WTC11 (cell line): ENCODE measurements at regions not wholly inside any gene's neighbourhood (a gene's known extent, or its start where the extent isn't known, plus 50 kb on each side); places are given as distances from the start of the nearest gene placed in this dataset.

Source experiments
- ATAC-seq: fragments of 200-7000 bp; cut with Tn5 transposase; 2 replicates; pipeline ENCODE4 v1.10.0; 2021; ENCODE audit warnings: mild to moderate bottlenecking, moderate library complexity
- CTCF ChIA-PET: fragments of 300-600 bp; sonication (Branson Sonifier 250); formaldehyde crosslinking; loops from one replicate; lab custom pipeline; 2021; ENCODE audit warnings: antibody characterized with exemption; lab: Charles Lee
- POLR2A ChIA-PET: fragments of 350-600 bp; sonication (Branson Sonifier 250); formaldehyde crosslinking; loops from one replicate; lab custom pipeline; 2021; ENCODE audit warnings: antibody characterized with exemption; lab: Charles Lee
- DNase-seq: peaks from one replicate; pipeline ENCODE4 v3.0.0; 2021; ENCODE audit warnings: low spot score
- H3K27ac Mint-ChIP-seq: 2 replicates; pipeline ENCODE4 v1.8.0; 2021; ENCODE audit warnings: mixed read lengths
- H3K27me3 Mint-ChIP-seq: 2 replicates; pipeline ENCODE4 v1.8.0; 2021; ENCODE audit warnings: low read depth, mild to moderate bottlenecking, moderate library complexity, mixed read lengths
- H3K36me3 Mint-ChIP-seq: 2 replicates; pipeline ENCODE4 v1.8.0; 2021; ENCODE audit warnings: mixed read lengths
- H3K4me1 Mint-ChIP-seq: 2 replicates; pipeline ENCODE4 v1.8.0; 2022; ENCODE audit warnings: mixed read lengths
- H3K4me3 Mint-ChIP-seq: 2 replicates; pipeline ENCODE4 v1.8.0; 2021; ENCODE audit warnings: mild to moderate bottlenecking, moderate library complexity, mixed read lengths
- H3K9me3 Mint-ChIP-seq: 2 replicates; pipeline ENCODE4 v1.8.0; 2021; ENCODE audit warnings: mixed read lengths
- ATF1 ChIP-seq: sonication (generic); formaldehyde crosslinking; IDR thresholded peaks from 2 replicates; pipeline ENCODE4 v1.8.1; 2023; ENCODE audit warnings: mild to moderate bottlenecking, moderate library complexity, missing genetic modification reagents
- CBFB ChIP-seq: sonication (generic); formaldehyde crosslinking; IDR thresholded peaks from 2 replicates; pipeline ENCODE4 v1.8.1; 2022; ENCODE audit warnings: mild to moderate bottlenecking, low read depth, missing genetic modification reagents
- ELF4 ChIP-seq: sonication (generic); formaldehyde crosslinking; IDR thresholded peaks from 2 replicates; pipeline ENCODE4 v1.8.1; 2022; ENCODE audit warnings: low read depth, mild to moderate bottlenecking, moderate library complexity, missing genetic modification reagents
- ETV6 ChIP-seq: sonication (generic); formaldehyde crosslinking; IDR thresholded peaks from 2 replicates; pipeline ENCODE4 v1.8.1; 2022; ENCODE audit warnings: mild to moderate bottlenecking, missing genetic modification reagents
- FOXJ3 ChIP-seq: sonication (generic); formaldehyde crosslinking; IDR thresholded peaks from 2 replicates; pipeline ENCODE4 v1.9.0; 2021; ENCODE audit warnings: missing genetic modification reagents, mild to moderate bottlenecking, borderline replicate concordance
- FOXP1 ChIP-seq: sonication (generic); formaldehyde crosslinking; IDR thresholded peaks from 2 replicates; pipeline ENCODE4 v1.8.0; 2022; ENCODE audit warnings: missing genetic modification reagents, mild to moderate bottlenecking, moderate library complexity, borderline replicate concordance
- GABPB1 ChIP-seq: sonication (generic); formaldehyde crosslinking; IDR thresholded peaks from 2 replicates; pipeline ENCODE4 v1.8.1; 2023; ENCODE audit warnings: mild to moderate bottlenecking, missing genetic modification reagents
- IRF2 ChIP-seq: sonication (generic); formaldehyde crosslinking; IDR thresholded peaks from 2 replicates; pipeline ENCODE4 v1.8.0; 2022; ENCODE audit warnings: low read depth, missing genetic modification reagents, borderline replicate concordance
- JUN ChIP-seq: sonication (generic); formaldehyde crosslinking; IDR thresholded peaks from 2 replicates; pipeline ENCODE4 v1.8.0; 2023; ENCODE audit warnings: mild to moderate bottlenecking, missing genetic modification reagents
- MXD4 ChIP-seq: fragments of 250-450 bp; sonication (Bioruptor Pico); IDR thresholded peaks from 2 replicates; pipeline ENCODE4 v1.8.0; 2021; ENCODE audit warnings: mild to moderate bottlenecking, moderate library complexity, borderline replicate concordance
- MYBL2 ChIP-seq: sonication (generic); formaldehyde crosslinking; IDR thresholded peaks from 2 replicates; pipeline ENCODE4 v1.8.1; 2023; ENCODE audit warnings: mild to moderate bottlenecking, moderate library complexity, missing genetic modification reagents
- NFE2L1 ChIP-seq: sonication (generic); formaldehyde crosslinking; IDR thresholded peaks from 2 replicates; pipeline ENCODE4 v1.8.1; 2023; ENCODE audit warnings: missing genetic modification reagents
- NR1H2 ChIP-seq: sonication (generic); formaldehyde crosslinking; IDR thresholded peaks from 2 replicates; pipeline ENCODE4 v1.9.0; 2021; ENCODE audit warnings: mild to moderate bottlenecking, moderate library complexity, missing genetic modification reagents
- SMAD3 ChIP-seq: sonication (generic); formaldehyde crosslinking; IDR thresholded peaks from 2 replicates; pipeline ENCODE4 v1.8.0; 2022; ENCODE audit warnings: missing genetic modification reagents, mild to moderate bottlenecking, borderline replicate concordance
- TEAD1 ChIP-seq: sonication (generic); formaldehyde crosslinking; IDR thresholded peaks from 2 replicates; pipeline ENCODE4 v1.8.0; 2022; ENCODE audit warnings: mild to moderate bottlenecking, missing genetic modification reagents
- ZNF138 ChIP-seq: sonication (generic); formaldehyde crosslinking; conservative IDR thresholded peaks from 2 replicates; pipeline ENCODE4 v1.8.1; 2022; ENCODE audit warnings: mild to moderate bottlenecking, moderate library complexity, missing genetic modification reagents
- ZNF396 ChIP-seq: fragments of 250-450 bp; sonication (Bioruptor Pico); IDR thresholded peaks from 2 replicates; pipeline ENCODE4 v1.8.0; 2021; ENCODE audit warnings: mild to moderate bottlenecking, moderate library complexity, borderline replicate concordance
- ZNF423 ChIP-seq: fragments of 250-450 bp; sonication (Bioruptor Pico); IDR thresholded peaks from 2 replicates; pipeline ENCODE4 v2.1.2; 2022; ENCODE audit warnings: mild to moderate bottlenecking, moderate library complexity
- ZNF671 ChIP-seq: fragments of 250-450 bp; sonication (Bioruptor Pico); IDR thresholded peaks from 2 replicates; pipeline ENCODE4 v1.8.0; 2021; ENCODE audit warnings: mild to moderate bottlenecking
- TF ChIP-seq, protein P1 (sequence below): sonication (generic); formaldehyde crosslinking; IDR thresholded peaks from 2 replicates; pipeline ENCODE4 v1.8.0; 2022; ENCODE audit warnings: mild to moderate bottlenecking, missing genetic modification reagents
- TF ChIP-seq, protein P2 (sequence below): fragments of 250-450 bp; sonication (Bioruptor Pico); IDR thresholded peaks from 2 replicates; pipeline ENCODE4 v1.9.0; 2021; ENCODE audit warnings: moderate library complexity, mild to moderate bottlenecking, inconsistent platforms, borderline replicate concordance
- TF ChIP-seq, protein P3 (sequence below): sonication (generic); formaldehyde crosslinking; IDR thresholded peaks from 2 replicates; pipeline ENCODE4 v1.8.1; 2023; ENCODE audit warnings: mild to moderate bottlenecking, missing genetic modification reagents, moderate library complexity
- TF ChIP-seq, protein P4 (sequence below): sonication (generic); formaldehyde crosslinking; IDR thresholded peaks from 2 replicates; pipeline ENCODE4 v1.8.1; 2023; ENCODE audit warnings: mild to moderate bottlenecking, missing genetic modification reagents, moderate library complexity
- TF ChIP-seq, protein P5 (sequence below): fragments of 250-450 bp; sonication (Bioruptor Pico); IDR thresholded peaks from 2 replicates; pipeline ENCODE4 v1.8.0; 2021; ENCODE audit warnings: mild to moderate bottlenecking
- TF ChIP-seq, protein P6 (sequence below): fragments of 250-450 bp; sonication (Bioruptor Pico); conservative IDR thresholded peaks from 2 replicates; pipeline ENCODE4 v1.9.0; 2021; ENCODE audit warnings: mild to moderate bottlenecking
- TF ChIP-seq, protein P7 (sequence below): fragments of 250-450 bp; sonication (Bioruptor Pico); IDR thresholded peaks from 2 replicates; pipeline ENCODE4 v1.9.0; 2021; ENCODE audit warnings: mild to moderate bottlenecking

DNA sequence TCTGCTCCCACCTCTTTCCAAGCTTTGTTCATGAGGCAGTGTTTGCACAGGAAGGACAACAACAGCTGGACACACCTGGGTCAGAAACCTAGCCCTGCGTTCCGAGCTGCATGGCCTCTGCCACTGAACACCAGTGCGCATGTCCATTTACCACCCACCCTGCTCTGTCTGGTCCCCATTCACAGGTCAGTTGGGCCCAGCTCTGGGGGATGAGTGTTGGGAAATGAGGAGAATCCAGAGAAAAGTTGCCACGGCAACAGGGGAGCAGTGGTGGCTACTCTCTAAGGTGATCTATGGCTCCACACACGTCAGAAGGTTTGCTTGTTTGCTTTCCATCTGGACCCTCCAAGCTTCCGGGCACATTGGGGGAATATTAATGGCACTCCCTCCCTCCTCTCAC, 70.4 kb upstream of the ASIC2 start:
- POLR2A ChIA-PET: no interaction called here
- Mint-ChIP-seq H3K4me3 (no peak overlapping the region), H3K9me3 (peaks cover 25% of the 10 kb centered on the region), H3K27ac (no peak overlapping the region), H3K36me3 (no peaks in the 10 kb centered on the region), H3K4me1 (peaks cover 23% of the 10 kb centered on the region), H3K27me3 (peaks cover 55% of the 10 kb centered on the region)
- ATAC-seq (no peak), DNase-seq (no peak)
- TF ChIP-seq JUN (CRISPR knock-in tag): no peak
- no peak for TF ChIP-seq MXD4
- TF ChIP-seq GABPB1 (CRISPR knock-in tag): no peak
- TF ChIP-seq ZNF396: no peak
- CTCF ChIA-PET: no interaction called here

DNA sequence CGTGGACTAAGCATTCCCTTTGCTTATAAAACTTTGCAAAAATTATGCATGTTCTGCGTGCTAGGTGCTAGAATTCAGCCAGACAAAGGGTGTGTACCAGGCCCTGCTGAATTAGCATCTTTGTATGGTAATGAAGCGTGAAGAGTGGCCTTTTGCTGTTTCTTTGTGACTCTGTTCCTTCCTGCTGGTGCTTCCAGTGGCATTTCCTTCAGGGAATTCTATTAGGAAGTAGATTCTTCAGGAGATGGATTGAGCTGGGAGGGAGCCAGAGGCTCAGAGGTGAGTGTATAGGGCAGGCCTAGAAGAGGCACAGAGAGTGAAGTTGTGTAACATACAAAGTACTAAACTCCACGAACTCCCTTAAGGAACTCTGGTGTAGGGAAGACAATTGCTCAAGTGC, 73.9 kb upstream of the ASIC2 start:
- Mint-ChIP-seq H3K4me3 (no peak overlapping the region), H3K36me3 (no peaks in the 10 kb centered on the region; the same call in 1 of the 2 replicates), H3K27ac (no peak overlapping the region), H3K9me3 (peaks cover 21% of the 10 kb centered on the region), H3K4me1 (peaks cover 49% of the 10 kb centered on the region), H3K27me3 (peaks cover 39% of the 10 kb centered on the region)
- DNase-seq: no peak
- POLR2A ChIA-PET: no interaction called here
- ATAC-seq: no peak
- CTCF ChIA-PET: no interaction called here
- TF ChIP-seq IRF2 (CRISPR knock-in tag) (no peak), ELF4 (CRISPR knock-in tag) (no peak), MYBL2 (CRISPR knock-in tag) (no peak), MXD4 (no peak), ZNF671 (CRISPR knock-in tag) (no peak), CBFB (CRISPR knock-in tag) (no peak), ZNF423 (no peak), NFE2L1 (no peak), SMAD3 (no peak), FOXP1 (CRISPR knock-in tag) (no peak), ZNF138 (CRISPR knock-in tag) (no peak), ATF1 (CRISPR knock-in tag) (no peak), NR1H2 (CRISPR knock-in tag) (no peak)
- TF ChIP-seq, protein P1, sequence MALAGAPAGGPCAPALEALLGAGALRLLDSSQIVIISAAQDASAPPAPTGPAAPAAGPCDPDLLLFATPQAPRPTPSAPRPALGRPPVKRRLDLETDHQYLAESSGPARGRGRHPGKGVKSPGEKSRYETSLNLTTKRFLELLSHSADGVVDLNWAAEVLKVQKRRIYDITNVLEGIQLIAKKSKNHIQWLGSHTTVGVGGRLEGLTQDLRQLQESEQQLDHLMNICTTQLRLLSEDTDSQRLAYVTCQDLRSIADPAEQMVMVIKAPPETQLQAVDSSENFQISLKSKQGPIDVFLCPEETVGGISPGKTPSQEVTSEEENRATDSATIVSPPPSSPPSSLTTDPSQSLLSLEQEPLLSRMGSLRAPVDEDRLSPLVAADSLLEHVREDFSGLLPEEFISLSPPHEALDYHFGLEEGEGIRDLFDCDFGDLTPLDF (CRISPR knock-in tag): no peak
- TF ChIP-seq, protein P2, sequence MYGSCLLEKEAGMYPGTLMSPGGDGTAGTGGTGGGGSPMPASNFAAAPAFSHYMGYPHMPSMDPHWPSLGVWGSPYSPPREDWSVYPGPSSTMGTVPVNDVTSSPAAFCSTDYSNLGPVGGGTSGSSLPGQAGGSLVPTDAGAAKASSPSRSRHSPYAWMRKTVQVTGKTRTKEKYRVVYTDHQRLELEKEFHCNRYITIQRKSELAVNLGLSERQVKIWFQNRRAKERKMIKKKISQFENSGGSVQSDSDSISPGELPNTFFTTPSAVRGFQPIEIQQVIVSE (CRISPR knock-in tag): no peak
- TF ChIP-seq, protein P3, sequence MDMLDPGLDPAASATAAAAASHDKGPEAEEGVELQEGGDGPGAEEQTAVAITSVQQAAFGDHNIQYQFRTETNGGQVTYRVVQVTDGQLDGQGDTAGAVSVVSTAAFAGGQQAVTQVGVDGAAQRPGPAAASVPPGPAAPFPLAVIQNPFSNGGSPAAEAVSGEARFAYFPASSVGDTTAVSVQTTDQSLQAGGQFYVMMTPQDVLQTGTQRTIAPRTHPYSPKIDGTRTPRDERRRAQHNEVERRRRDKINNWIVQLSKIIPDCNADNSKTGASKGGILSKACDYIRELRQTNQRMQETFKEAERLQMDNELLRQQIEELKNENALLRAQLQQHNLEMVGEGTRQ (CRISPR knock-in tag): no peak
- TF ChIP-seq, protein P4, sequence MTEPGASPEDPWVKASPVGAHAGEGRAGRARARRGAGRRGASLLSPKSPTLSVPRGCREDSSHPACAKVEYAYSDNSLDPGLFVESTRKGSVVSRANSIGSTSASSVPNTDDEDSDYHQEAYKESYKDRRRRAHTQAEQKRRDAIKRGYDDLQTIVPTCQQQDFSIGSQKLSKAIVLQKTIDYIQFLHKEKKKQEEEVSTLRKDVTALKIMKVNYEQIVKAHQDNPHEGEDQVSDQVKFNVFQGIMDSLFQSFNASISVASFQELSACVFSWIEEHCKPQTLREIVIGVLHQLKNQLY: no peak
- TF ChIP-seq, protein P5, sequence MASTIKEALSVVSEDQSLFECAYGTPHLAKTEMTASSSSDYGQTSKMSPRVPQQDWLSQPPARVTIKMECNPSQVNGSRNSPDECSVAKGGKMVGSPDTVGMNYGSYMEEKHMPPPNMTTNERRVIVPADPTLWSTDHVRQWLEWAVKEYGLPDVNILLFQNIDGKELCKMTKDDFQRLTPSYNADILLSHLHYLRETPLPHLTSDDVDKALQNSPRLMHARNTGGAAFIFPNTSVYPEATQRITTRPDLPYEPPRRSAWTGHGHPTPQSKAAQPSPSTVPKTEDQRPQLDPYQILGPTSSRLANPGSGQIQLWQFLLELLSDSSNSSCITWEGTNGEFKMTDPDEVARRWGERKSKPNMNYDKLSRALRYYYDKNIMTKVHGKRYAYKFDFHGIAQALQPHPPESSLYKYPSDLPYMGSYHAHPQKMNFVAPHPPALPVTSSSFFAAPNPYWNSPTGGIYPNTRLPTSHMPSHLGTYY: no peak

DNA sequence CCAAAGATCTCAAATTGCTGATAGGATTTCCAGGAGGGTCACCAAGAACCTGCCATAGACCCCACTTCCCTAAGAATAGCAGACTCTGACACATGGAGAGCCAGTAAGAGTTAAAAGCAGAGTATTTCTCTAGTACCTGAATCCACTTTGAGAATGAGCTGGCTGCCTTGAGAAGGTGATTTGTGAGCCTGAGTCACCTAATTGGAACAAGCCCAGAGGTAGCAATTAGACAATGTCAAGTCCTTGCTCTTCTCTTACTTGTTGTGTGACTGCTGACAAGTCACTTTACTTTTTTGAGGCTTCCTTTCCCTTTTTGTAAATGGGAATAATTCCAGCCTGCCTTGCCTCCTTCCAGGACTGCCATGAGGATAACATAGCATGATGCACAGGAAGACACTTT, 76.1 kb upstream of the ASIC2 start:
- Mint-ChIP-seq H3K9me3 (peaks cover 20% of the 10 kb centered on the region), H3K4me3 (no peak overlapping the region), H3K27ac (no peak overlapping the region), H3K36me3 (no peaks in the 10 kb centered on the region; the same call in 1 of the 2 replicates), H3K27me3 (peaks cover 17% of the 10 kb centered on the region), H3K4me1 (peaks cover 38% of the 10 kb centered on the region)
- ChIA-PET POLR2A (no interaction called here), CTCF (no interaction called here)
- DNase-seq (no peak), ATAC-seq (no peak)
- TF ChIP-seq ETV6 (CRISPR knock-in tag) (no peak), FOXJ3 (CRISPR knock-in tag) (no peak), TEAD1 (no peak)
- TF ChIP-seq, protein P6, sequence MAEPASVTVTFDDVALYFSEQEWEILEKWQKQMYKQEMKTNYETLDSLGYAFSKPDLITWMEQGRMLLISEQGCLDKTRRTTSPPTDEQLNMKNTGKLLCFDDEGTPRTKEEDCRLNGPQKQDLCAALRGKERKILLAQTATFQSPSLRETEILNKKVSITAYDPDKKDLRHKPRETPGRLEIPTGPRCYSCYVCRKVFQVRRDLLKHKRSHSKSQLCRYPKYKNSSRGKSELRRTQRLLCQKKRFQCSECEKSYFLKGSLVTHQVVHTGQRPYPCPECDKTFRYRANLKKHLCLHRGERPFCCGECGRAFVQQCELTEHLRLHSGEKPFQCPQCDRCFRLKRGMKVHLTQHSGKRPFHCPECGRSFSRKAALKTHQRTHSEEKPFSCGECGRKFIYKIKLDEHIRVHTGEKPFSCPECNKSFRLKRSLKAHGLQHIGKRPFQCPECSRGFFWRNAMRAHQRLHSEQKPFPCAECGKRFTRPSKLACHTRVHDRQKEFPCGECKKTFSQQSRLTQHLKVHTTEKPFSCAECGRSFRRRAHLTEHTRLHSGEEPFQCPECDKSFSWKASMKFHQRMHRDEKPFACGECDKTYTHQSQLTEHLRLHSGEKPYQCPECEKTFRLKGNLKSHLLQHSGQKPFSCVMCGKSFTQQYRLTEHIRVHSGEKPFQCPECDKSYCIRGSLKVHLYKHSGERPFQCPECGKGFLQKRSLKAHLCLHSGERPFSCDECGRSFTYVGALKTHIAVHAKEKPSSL: no peak
- TF ChIP-seq, protein P7, sequence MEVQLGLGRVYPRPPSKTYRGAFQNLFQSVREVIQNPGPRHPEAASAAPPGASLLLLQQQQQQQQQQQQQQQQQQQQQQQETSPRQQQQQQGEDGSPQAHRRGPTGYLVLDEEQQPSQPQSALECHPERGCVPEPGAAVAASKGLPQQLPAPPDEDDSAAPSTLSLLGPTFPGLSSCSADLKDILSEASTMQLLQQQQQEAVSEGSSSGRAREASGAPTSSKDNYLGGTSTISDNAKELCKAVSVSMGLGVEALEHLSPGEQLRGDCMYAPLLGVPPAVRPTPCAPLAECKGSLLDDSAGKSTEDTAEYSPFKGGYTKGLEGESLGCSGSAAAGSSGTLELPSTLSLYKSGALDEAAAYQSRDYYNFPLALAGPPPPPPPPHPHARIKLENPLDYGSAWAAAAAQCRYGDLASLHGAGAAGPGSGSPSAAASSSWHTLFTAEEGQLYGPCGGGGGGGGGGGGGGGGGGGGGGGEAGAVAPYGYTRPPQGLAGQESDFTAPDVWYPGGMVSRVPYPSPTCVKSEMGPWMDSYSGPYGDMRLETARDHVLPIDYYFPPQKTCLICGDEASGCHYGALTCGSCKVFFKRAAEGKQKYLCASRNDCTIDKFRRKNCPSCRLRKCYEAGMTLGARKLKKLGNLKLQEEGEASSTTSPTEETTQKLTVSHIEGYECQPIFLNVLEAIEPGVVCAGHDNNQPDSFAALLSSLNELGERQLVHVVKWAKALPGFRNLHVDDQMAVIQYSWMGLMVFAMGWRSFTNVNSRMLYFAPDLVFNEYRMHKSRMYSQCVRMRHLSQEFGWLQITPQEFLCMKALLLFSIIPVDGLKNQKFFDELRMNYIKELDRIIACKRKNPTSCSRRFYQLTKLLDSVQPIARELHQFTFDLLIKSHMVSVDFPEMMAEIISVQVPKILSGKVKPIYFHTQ (CRISPR knock-in tag): no peak
